Iris pigment epithelial cell (primary cell): ENCODE measurements at regions not wholly inside any gene's neighbourhood (a gene's known extent, or its start where the extent isn't known, plus 50 kb on each side); places are given as distances from the start of the nearest gene placed in this dataset.
A peak's percentile ranks its signal among the peaks of the same experiment; 100 is the strongest.

Source experiments
- DNase-seq: peaks from one replicate; pipeline ENCODE4 v3.0.0-alpha.2; 2011; ENCODE audit warnings: low read depth

- DNase-seq: no peak
These were observed 958.3 kb downstream of the ADGRL2 start for GRCh38 chr1:82759035-82759434.

- DNase-seq: no peak
These were observed 954.9 kb downstream of the ADGRL2 start for GRCh38 chr1:82755671-82756070.

- no peak for DNase-seq
These were observed 954.5 kb downstream of the ADGRL2 start for GRCh38 chr1:82755191-82755590.

GRCh38 chr1:82752046-82752445 is 951.3 kb downstream of the ADGRL2 start:
- DNase-seq: no peak

GRCh38 chr1:82733645-82734044 is 932.9 kb downstream of the ADGRL2 start:
- no peak for DNase-seq

- no peak for DNase-seq
These were observed 930.5 kb downstream of the ADGRL2 start for GRCh38 chr1:82731216-82731615.

GRCh38 chr1:82728206-82728605 is 927.5 kb downstream of the ADGRL2 start:
- DNase-seq: no peak

GRCh38 chr1:82724246-82724645 is 923.5 kb downstream of the ADGRL2 start:
- no peak for DNase-seq

GRCh38 chr1:82722608-82723007 is 921.9 kb downstream of the ADGRL2 start:
- no peak for DNase-seq

- DNase-seq: no peak
These were observed 921.0 kb downstream of the ADGRL2 start for GRCh38 chr1:82721702-82722101.

- no peak for DNase-seq
These were observed 918.1 kb downstream of the ADGRL2 start for GRCh38 chr1:82718719-82719419.

GRCh38 chr1:82710091-82710490 is 909.4 kb downstream of the ADGRL2 start:
- DNase-seq: peak; percentile 0

- DNase-seq: no peak
These were observed 906.9 kb downstream of the ADGRL2 start for GRCh38 chr1:82707681-82708080.

GRCh38 chr1:82706741-82707140 is 906.0 kb downstream of the ADGRL2 start:
- peak; percentile 37 for DNase-seq

GRCh38 chr1:82704966-82705365 is 904.2 kb downstream of the ADGRL2 start:
- no peak for DNase-seq

GRCh38 chr1:82704393-82704792 is 903.7 kb downstream of the ADGRL2 start:
- no peak for DNase-seq

GRCh38 chr1:82703951-82704350 is 903.2 kb downstream of the ADGRL2 start:
- DNase-seq: no peak

GRCh38 chr1:82700476-82700875 is 899.7 kb downstream of the ADGRL2 start:
- DNase-seq: no peak

- DNase-seq: no peak
These were observed 897.2 kb downstream of the ADGRL2 start for GRCh38 chr1:82697965-82698364.

- peak; percentile 17 for DNase-seq
These were observed 894.7 kb downstream of the ADGRL2 start for GRCh38 chr1:82695443-82695842.

GRCh38 chr1:82690411-82690810 is 889.7 kb downstream of the ADGRL2 start:
- DNase-seq: no peak

GRCh38 chr1:82689217-82689616 is 888.5 kb downstream of the ADGRL2 start:
- no peak for DNase-seq

- DNase-seq: no peak
These were observed 886.0 kb downstream of the ADGRL2 start for GRCh38 chr1:82686774-82687173.

- DNase-seq: no peak
These were observed 846.2 kb downstream of the ADGRL2 start for GRCh38 chr1:82646888-82647287.
